Keratinocyte (primary cell): ENCODE measurements at regions not wholly inside any gene's neighbourhood (a gene's known extent, or its start where the extent isn't known, plus 50 kb on each side); places are given as distances from the start of the nearest gene placed in this dataset.

ENCODE experiments used
- DNase-seq: peaks from one replicate; pipeline ENCODE4 v3.0.0-alpha.2; 2011; ENCODE audit warnings: low read depth, missing footprints, low spot score
- FAIRE-seq: peaks from 2 replicates; lab custom pipeline; 2011; peaks lifted over from hg19 to GRCh38; lab: Jason Lieb, UNC
- H2AFZ ChIP-seq: 2 replicates; pipeline ENCODE4 v1.6.0; 2012; ENCODE audit warnings: low read length, control low read depth, inconsistent platforms; ENCODE audit not compliant: control insufficient read depth
- H3K27ac ChIP-seq: 2 replicates; pipeline ENCODE4 v1.5.1; 2011; ENCODE audit warnings: low read length; ENCODE audit not compliant: control insufficient read depth, insufficient read depth
- H3K27me3 ChIP-seq: 3 replicates; pipeline ENCODE4 v1.6.0; 2011; ENCODE audit warnings: low read length; ENCODE audit not compliant: control insufficient read depth, insufficient read depth; ENCODE audit errors: extremely low read depth
- H3K36me3 ChIP-seq, 2 experiments: 2 replicates in 1 of 2; 3 replicates in 1 of 2; pipeline ENCODE4 v1.5.1; 2011; ENCODE audit warnings: low read length in 2 of 2, mild to moderate bottlenecking in 1 of 2; ENCODE audit not compliant: control insufficient read depth in 2 of 2, insufficient read depth in 2 of 2; ENCODE audit errors: extremely low read depth in 1 of 2
- H3K4me1 ChIP-seq: 3 replicates; pipeline ENCODE4 v1.5.1; 2011; ENCODE audit warnings: low read length; ENCODE audit not compliant: control insufficient read depth, insufficient read depth; ENCODE audit errors: extremely low read depth
- H3K4me2 ChIP-seq: 3 replicates; pipeline ENCODE4 v1.6.0; 2011; ENCODE audit warnings: low read depth, low read length; ENCODE audit not compliant: control insufficient read depth, insufficient read depth; ENCODE audit errors: extremely low read depth
- H3K4me3 ChIP-seq, 3 experiments: fragments of 200-600 bp in 1 of 3; sonication (generic) in 1 of 3; 2 replicates in 2 of 3; 3 replicates in 1 of 3; pipeline ENCODE4 v1.5.1; 2011 to 2016; ENCODE audit warnings: low read length in 3 of 3, mild to moderate bottlenecking in 3 of 3, control low read depth in 2 of 3, inconsistent platforms in 1 of 3, low read depth in 1 of 3, mixed read lengths in 1 of 3, mixed run types in 1 of 3, moderate library complexity in 1 of 3; ENCODE audit not compliant: control insufficient read depth in 2 of 3, insufficient read depth in 2 of 3; ENCODE audit errors: extremely low read depth in 1 of 3
- H3K79me2 ChIP-seq: 2 replicates; pipeline ENCODE4 v1.6.0; 2012; ENCODE audit warnings: low read length; ENCODE audit not compliant: control insufficient read depth, insufficient read depth
- H3K9ac ChIP-seq: 3 replicates; pipeline ENCODE4 v1.6.0; 2011; ENCODE audit warnings: low read length; ENCODE audit not compliant: control insufficient read depth, insufficient read depth; ENCODE audit errors: extremely low read depth
- H3K9me1 ChIP-seq: 3 replicates; pipeline ENCODE4 v1.6.0; 2011; ENCODE audit warnings: low read length; ENCODE audit not compliant: control insufficient read depth, insufficient read depth; ENCODE audit errors: extremely low read depth
- H3K9me3 ChIP-seq: 2 replicates; pipeline ENCODE4 v1.5.1; 2012; ENCODE audit warnings: low read depth, low read length; ENCODE audit not compliant: control insufficient read depth
- H4K20me1 ChIP-seq: 3 replicates; pipeline ENCODE4 v1.6.0; 2011; ENCODE audit warnings: low read length; ENCODE audit not compliant: control insufficient read depth, insufficient read depth; ENCODE audit errors: extremely low read depth
- EZH2 ChIP-seq: IDR thresholded peaks from one replicate; pipeline ENCODE4 v1.6.1; 2012; ENCODE audit warnings: inconsistent platforms, mild to moderate bottlenecking, low read length, moderate library complexity
- dilution Hi-C: fragments of 300-500 bp; cut with MboI; formaldehyde crosslinking; loops from one replicate; pipeline ENCODE4 v1.7.0; 2020; ENCODE audit warnings: low sequenced_read_pairs; ENCODE audit not compliant: extremely low pct_ligation_motif_present
- TF ChIP-seq, protein P1 (sequence below), 3 experiments: IDR thresholded peaks in 1 of 3; conservative IDR thresholded peaks in 1 of 3; optimal IDR thresholded peaks in 1 of 3; 2 replicates in 2 of 3; 3 replicates in 1 of 3; pipeline versions ENCODE3 to v1.5.1; 2011; ENCODE audit warnings: low read length in 3 of 3, mild to moderate bottlenecking in 3 of 3, moderate library complexity in 2 of 3, control low read depth in 1 of 3, inconsistent platforms in 1 of 3; ENCODE audit not compliant: insufficient read depth in 2 of 3; ENCODE audit errors: extremely low read depth in 1 of 3

DNA sequence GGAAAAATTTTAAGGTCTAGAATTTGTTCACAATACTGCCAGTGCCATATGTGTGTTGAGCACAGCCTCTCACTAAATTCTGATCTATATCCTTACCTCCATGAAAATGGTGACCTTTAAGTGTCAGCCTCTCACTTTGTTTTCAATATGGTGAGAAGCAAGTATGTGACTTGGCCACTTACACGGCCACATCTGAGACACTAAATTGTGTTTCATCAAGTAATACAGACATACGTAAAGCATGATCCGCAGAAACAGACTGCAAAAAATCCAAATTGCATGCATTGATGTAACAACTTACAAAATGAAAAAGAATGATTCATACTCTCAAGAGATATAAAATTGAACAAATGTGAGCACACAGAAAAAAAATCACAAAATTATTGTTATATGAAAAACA lies 55.2 kb upstream of the UGP2 start:
- H3K27ac ChIP-seq = no peak overlapping the region
- no peak overlapping the region for H2AFZ ChIP-seq
- H4K20me1 ChIP-seq = no peaks in the 10 kb centered on the region
- TF ChIP-seq EZH2 = no peak
- TF ChIP-seq, protein P1, sequence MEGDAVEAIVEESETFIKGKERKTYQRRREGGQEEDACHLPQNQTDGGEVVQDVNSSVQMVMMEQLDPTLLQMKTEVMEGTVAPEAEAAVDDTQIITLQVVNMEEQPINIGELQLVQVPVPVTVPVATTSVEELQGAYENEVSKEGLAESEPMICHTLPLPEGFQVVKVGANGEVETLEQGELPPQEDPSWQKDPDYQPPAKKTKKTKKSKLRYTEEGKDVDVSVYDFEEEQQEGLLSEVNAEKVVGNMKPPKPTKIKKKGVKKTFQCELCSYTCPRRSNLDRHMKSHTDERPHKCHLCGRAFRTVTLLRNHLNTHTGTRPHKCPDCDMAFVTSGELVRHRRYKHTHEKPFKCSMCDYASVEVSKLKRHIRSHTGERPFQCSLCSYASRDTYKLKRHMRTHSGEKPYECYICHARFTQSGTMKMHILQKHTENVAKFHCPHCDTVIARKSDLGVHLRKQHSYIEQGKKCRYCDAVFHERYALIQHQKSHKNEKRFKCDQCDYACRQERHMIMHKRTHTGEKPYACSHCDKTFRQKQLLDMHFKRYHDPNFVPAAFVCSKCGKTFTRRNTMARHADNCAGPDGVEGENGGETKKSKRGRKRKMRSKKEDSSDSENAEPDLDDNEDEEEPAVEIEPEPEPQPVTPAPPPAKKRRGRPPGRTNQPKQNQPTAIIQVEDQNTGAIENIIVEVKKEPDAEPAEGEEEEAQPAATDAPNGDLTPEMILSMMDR (optimal IDR thresholded peaks at IDR 0.05 in 1 of 3, IDR thresholded peaks at IDR 0.05 in 1 of 3, conservative IDR thresholded peaks at IDR 0.05 in 1 of 3; ENCODE audit: extremely low read depth in 1 of 3, insufficient read depth in 2 of 3, low read length in 3 of 3) = no peak
- H3K9me1 ChIP-seq = no peaks in the 10 kb centered on the region
- DNase-seq (no peak), FAIRE-seq (peak; percentile 58)
- H3K9ac ChIP-seq = no peak overlapping the region
- H3K79me2 ChIP-seq = no peaks in the 10 kb centered on the region
- no peaks in the 10 kb centered on the region for H3K36me3 ChIP-seq
- no peak overlapping the region for H3K4me3 ChIP-seq
- dilution Hi-C loops = no loop called here
- H3K9me3 ChIP-seq = no peaks in the 10 kb centered on the region
- no peak overlapping the region for H3K4me2 ChIP-seq
- H3K27me3 ChIP-seq = no peaks in the 10 kb centered on the region
- H3K4me1 ChIP-seq = peaks cover 24% of the 10 kb centered on the region

DNA sequence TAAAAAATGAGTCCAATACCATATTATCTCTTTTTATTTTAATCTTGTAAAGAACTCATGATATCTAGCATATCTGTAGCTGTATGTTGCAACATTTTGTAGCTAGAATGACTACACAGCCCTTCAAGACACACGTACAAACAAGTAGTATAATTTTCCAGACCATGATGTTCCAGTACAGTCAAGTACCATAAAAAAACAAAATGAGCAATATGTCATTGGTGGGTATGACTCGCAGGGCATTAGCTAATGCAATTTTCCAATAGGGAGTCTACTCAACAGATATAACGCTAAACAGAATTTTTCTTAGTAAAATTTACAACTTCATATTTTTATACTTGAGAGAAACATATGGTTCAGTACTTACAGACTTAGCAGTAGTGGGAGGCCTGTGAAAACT lies 53.6 kb upstream of the UGP2 start:
- Histone ChIP-seq H3K27me3 (no peaks in the 10 kb centered on the region), H3K79me2 (no peaks in the 10 kb centered on the region), H3K36me3 (no peaks in the 10 kb centered on the region), H3K9me1 (no peaks in the 10 kb centered on the region), H4K20me1 (no peaks in the 10 kb centered on the region), H3K4me3 (no peak overlapping the region), H3K4me2 (peak overlapping the region; percentile 25), H3K4me1 (peaks cover 39% of the 10 kb centered on the region), H3K27ac (peak overlapping the region; percentile 33), H3K9me3 (peaks cover 2% of the 10 kb centered on the region), H3K9ac (no peak overlapping the region), H2AFZ (no peak overlapping the region)
- peak; percentile 75 for FAIRE-seq
- no peak for TF ChIP-seq EZH2
- TF ChIP-seq, protein P1 (optimal IDR thresholded peaks at IDR 0.05 in 1 of 3, IDR thresholded peaks at IDR 0.05 in 1 of 3, conservative IDR thresholded peaks at IDR 0.05 in 1 of 3; ENCODE audit: extremely low read depth in 1 of 3, insufficient read depth in 2 of 3, low read length in 3 of 3) = no peak
- peak; percentile 33 for DNase-seq
- dilution Hi-C loops = no loop called here
